AG09309 (cell line): ENCODE measurements at regions not wholly inside any gene's neighbourhood (a gene's known extent, or its start where the extent isn't known, plus 50 kb on each side); places are given as distances from the start of the nearest gene placed in this dataset.

ENCODE experiments used
- DNase-seq: peaks from one replicate; pipeline ENCODE4 v3.0.0-alpha.2; 2010; ENCODE audit warnings: low read depth
- H3K4me3 ChIP-seq: 2 replicates; pipeline ENCODE4 v1.5.1; 2011; ENCODE audit warnings: mild to moderate bottlenecking, low read depth, low read length, moderate library complexity; ENCODE audit not compliant: control insufficient read depth
- TF ChIP-seq, protein P1 (sequence below): IDR thresholded peaks from 2 replicates; pipeline ENCODE4 v1.5.1; 2011; ENCODE audit warnings: mild to moderate bottlenecking, low read depth, low read length, inconsistent platforms; ENCODE audit not compliant: insufficient read depth, control insufficient read depth; ENCODE audit errors: missing control alignments

- TF ChIP-seq, protein P1, sequence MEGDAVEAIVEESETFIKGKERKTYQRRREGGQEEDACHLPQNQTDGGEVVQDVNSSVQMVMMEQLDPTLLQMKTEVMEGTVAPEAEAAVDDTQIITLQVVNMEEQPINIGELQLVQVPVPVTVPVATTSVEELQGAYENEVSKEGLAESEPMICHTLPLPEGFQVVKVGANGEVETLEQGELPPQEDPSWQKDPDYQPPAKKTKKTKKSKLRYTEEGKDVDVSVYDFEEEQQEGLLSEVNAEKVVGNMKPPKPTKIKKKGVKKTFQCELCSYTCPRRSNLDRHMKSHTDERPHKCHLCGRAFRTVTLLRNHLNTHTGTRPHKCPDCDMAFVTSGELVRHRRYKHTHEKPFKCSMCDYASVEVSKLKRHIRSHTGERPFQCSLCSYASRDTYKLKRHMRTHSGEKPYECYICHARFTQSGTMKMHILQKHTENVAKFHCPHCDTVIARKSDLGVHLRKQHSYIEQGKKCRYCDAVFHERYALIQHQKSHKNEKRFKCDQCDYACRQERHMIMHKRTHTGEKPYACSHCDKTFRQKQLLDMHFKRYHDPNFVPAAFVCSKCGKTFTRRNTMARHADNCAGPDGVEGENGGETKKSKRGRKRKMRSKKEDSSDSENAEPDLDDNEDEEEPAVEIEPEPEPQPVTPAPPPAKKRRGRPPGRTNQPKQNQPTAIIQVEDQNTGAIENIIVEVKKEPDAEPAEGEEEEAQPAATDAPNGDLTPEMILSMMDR: no peak
- H3K4me3 ChIP-seq: no peak overlapping the region
- no peak for DNase-seq
These were observed 418.5 kb downstream of the PTPRC start for GRCh38 chr1:199057322-199057721.

DNA sequence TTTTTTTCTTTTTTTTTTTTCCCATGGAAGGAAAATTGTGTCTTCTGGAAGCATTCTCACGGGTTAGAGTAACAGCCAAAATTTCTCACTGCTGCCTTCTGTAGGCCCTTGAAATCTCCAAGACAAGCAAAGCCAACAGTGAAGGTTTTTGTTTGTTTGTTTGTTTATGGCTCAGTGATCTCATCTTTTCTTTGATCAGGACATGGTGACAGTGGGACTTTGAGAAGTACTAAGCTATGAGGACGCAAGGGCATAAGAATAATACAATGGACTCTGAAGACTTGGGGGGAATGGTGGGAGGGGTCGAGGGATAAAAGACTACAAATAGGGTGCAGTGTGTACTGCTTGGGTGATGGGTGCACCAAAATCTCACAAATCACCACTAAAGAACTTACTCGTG, 419.4 kb downstream of the PTPRC start:
- H3K4me3 ChIP-seq: no peak overlapping the region
- no peak for DNase-seq
- TF ChIP-seq, protein P1: no peak

- H3K4me3 ChIP-seq: no peak overlapping the region
- no peak for DNase-seq
- TF ChIP-seq, protein P1: no peak
These were observed 426.1 kb downstream of the PTPRC start for GRCh38 chr1:199064971-199065370.

- TF ChIP-seq, protein P1: no peak
- no peak for DNase-seq
- H3K4me3 ChIP-seq: no peak overlapping the region
These were observed 428.6 kb downstream of the PTPRC start for GRCh38 chr1:199067483-199067882.

- TF ChIP-seq, protein P1: no peak
- DNase-seq: no peak
- H3K4me3 ChIP-seq: no peak overlapping the region
These were observed 432.2 kb downstream of the PTPRC start for GRCh38 chr1:199071080-199071479.

DNA sequence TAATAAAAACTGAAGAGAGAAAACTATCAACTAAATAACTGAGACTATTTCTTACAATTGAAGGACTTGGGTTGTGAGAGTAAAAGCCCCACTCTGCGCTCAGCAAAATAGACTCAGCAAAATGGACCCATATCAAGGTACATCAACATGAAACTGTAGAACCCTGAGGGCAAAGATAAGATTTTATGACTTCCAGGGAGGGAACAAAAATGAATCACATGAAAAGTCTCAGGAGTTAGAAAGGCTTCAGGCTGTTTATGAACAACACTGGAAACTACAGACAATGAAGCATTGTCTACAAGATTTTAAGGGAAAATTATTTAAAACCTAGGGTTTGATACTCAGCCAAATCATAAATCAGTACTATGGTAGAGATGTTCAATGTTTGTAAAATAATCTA, 434.3 kb downstream of the PTPRC start:
- H3K4me3 ChIP-seq: no peak overlapping the region

GRCh38 chr1:199075792-199076191, 437.0 kb downstream of the PTPRC start:
- DNase-seq: no peak
- H3K4me3 ChIP-seq: no peak overlapping the region
- TF ChIP-seq, protein P1: no peak

More for the DNA sequence above, 434.3 kb downstream of the PTPRC start:
- DNase-seq: no peak
- TF ChIP-seq, protein P1: no peak
